ENCODE measurements at regions not wholly inside any gene's neighbourhood (a gene's known extent, or its start where the extent isn't known, plus 50 kb on each side); places are given as distances from the start of the nearest gene placed in this dataset.
A peak's percentile ranks its signal among the peaks of the same experiment; 100 is the strongest.

- no peak for DNase-seq
- H3K27me3 ChIP-seq (ENCODE audit: control insufficient read depth, insufficient read depth, low read length): no peaks in the 10 kb centered on the region
- no peaks in the 10 kb centered on the region for H3K36me3 ChIP-seq (replicated peaks; ENCODE audit: control insufficient read depth, insufficient read depth, low read length)
- no peak overlapping the region for H3K4me3 ChIP-seq (ENCODE audit: insufficient read depth, low read depth, low read length)
These were observed 683.4 kb upstream of the ARGLU1 start for GRCh38 chr13:107251341-107251740.

GRCh38 chr13:107250628-107251027 is 682.7 kb upstream of the ARGLU1 start:
- DNase-seq: no peak

GRCh38 chr13:107244241-107244640 is 676.3 kb upstream of the ARGLU1 start:
- H3K27me3 ChIP-seq (ENCODE audit: control insufficient read depth, insufficient read depth, low read length): no peaks in the 10 kb centered on the region
- no peaks in the 10 kb centered on the region for H3K36me3 ChIP-seq (replicated peaks; ENCODE audit: control insufficient read depth, insufficient read depth, low read length)
- DNase-seq: no peak
- H3K4me3 ChIP-seq (ENCODE audit: insufficient read depth, low read depth, low read length): no peak overlapping the region

More at GRCh38 chr13:107250628-107251027, 682.7 kb upstream of the ARGLU1 start:
- Histone ChIP-seq H3K4me3 (ENCODE audit: insufficient read depth, low read depth, low read length) (no peak overlapping the region), H3K36me3 (replicated peaks; ENCODE audit: control insufficient read depth, insufficient read depth, low read length) (no peaks in the 10 kb centered on the region), H3K27me3 (ENCODE audit: control insufficient read depth, insufficient read depth, low read length) (no peaks in the 10 kb centered on the region)

GRCh38 chr13:107242138-107242537 is 674.2 kb upstream of the ARGLU1 start:
- DNase-seq: no peak
- Histone ChIP-seq H3K4me3 (ENCODE audit: insufficient read depth, low read depth, low read length) (no peak overlapping the region), H3K36me3 (replicated peaks; ENCODE audit: control insufficient read depth, insufficient read depth, low read length) (no peaks in the 10 kb centered on the region), H3K27me3 (ENCODE audit: control insufficient read depth, insufficient read depth, low read length) (no peaks in the 10 kb centered on the region)

DNA sequence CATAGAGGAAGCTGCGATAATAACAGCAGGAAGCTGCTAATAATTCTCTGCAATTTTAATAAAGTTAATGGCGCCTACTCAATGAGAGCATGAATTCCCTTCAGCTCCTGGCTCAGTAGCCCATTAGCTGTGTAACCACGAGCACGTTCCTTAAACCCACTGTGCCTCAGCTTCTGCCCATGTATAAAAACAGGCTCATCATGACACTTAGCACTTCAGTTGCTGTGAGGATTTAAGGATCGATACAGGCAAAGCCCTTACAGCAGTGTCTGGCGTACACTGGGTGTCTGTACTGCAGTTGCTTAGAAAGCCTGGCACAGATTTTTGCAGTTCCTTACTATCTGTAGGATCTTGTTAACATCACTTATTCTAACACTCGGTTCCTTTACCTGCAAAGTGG is 673.4 kb upstream of the ARGLU1 start:
- DNase-seq: no peak
- H3K36me3 ChIP-seq (replicated peaks; ENCODE audit: control insufficient read depth, insufficient read depth, low read length): no peaks in the 10 kb centered on the region
- H3K4me3 ChIP-seq (ENCODE audit: insufficient read depth, low read depth, low read length): no peak overlapping the region
- H3K27me3 ChIP-seq (ENCODE audit: control insufficient read depth, insufficient read depth, low read length): no peaks in the 10 kb centered on the region

DNA sequence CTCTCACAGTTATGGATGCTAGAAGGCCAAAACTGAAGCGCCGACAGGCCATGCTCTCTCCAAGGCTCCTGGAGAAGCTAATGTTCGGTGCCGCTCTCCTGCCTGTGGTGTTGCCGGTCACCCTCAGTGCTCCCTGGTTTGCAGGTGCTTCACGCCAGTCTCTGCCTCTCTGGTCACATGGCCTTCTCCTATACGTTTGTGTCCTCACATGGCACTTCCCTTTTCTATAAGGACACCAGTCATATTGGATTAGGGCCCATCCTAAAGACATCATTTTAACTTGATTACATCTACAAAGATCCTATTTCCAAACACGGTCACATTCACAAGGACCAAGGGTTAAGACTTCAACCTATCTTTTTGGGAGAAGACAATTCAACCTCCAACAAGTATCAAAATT is 671.3 kb upstream of the ARGLU1 start:
- Histone ChIP-seq H3K27me3 (ENCODE audit: control insufficient read depth, insufficient read depth, low read length) (no peaks in the 10 kb centered on the region), H3K36me3 (replicated peaks; ENCODE audit: control insufficient read depth, insufficient read depth, low read length) (no peaks in the 10 kb centered on the region), H3K4me3 (ENCODE audit: insufficient read depth, low read depth, low read length) (no peak overlapping the region)
- no peak for DNase-seq

- DNase-seq: peak; percentile 37
- Histone ChIP-seq H3K27me3 (ENCODE audit: control insufficient read depth, insufficient read depth, low read length) (no peaks in the 10 kb centered on the region), H3K36me3 (replicated peaks; ENCODE audit: control insufficient read depth, insufficient read depth, low read length) (no peaks in the 10 kb centered on the region), H3K4me3 (ENCODE audit: insufficient read depth, low read depth, low read length) (no peak overlapping the region)
These were observed 670.5 kb upstream of the ARGLU1 start for GRCh38 chr13:107238262-107238981.

GRCh38 chr13:107234319-107235073 is 666.6 kb upstream of the ARGLU1 start:
- H3K27me3 ChIP-seq (ENCODE audit: control insufficient read depth, insufficient read depth, low read length): no peaks in the 10 kb centered on the region
- DNase-seq: no peak
- no peaks in the 10 kb centered on the region for H3K36me3 ChIP-seq (replicated peaks; ENCODE audit: control insufficient read depth, insufficient read depth, low read length)
- no peak overlapping the region for H3K4me3 ChIP-seq (ENCODE audit: insufficient read depth, low read depth, low read length)

DNA sequence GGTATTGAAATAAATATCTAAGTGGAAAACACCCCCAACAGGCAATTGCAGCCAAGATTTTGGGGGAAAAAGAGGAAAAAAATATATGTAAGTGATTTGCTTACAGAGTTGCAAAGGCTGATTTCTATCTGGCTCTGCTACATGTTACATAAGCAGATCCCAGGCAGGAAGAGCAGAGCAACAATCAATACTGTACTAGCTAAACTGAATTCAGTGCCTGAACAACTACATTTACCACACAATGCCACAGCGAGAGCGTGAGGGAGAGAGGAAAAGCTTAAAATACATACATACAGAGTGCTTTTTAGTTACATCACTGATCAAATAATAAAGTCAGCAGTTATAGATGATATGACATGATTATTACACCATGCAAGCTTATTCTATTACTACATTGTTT is 665.6 kb upstream of the ARGLU1 start:
- no peaks in the 10 kb centered on the region for H3K27me3 ChIP-seq (ENCODE audit: control insufficient read depth, insufficient read depth, low read length)
- H3K36me3 ChIP-seq (replicated peaks; ENCODE audit: control insufficient read depth, insufficient read depth, low read length): no peaks in the 10 kb centered on the region
- no peak overlapping the region for H3K4me3 ChIP-seq (ENCODE audit: insufficient read depth, low read depth, low read length)
- no peak for DNase-seq

- Histone ChIP-seq H3K36me3 (replicated peaks; ENCODE audit: control insufficient read depth, insufficient read depth, low read length) (no peaks in the 10 kb centered on the region), H3K27me3 (ENCODE audit: control insufficient read depth, insufficient read depth, low read length) (no peaks in the 10 kb centered on the region), H3K4me3 (ENCODE audit: insufficient read depth, low read depth, low read length) (no peak overlapping the region)
- no peak for DNase-seq
These were observed 664.0 kb upstream of the ARGLU1 start for GRCh38 chr13:107231944-107232343.

GRCh38 chr13:107223867-107224266 is 655.9 kb upstream of the ARGLU1 start:
- DNase-seq: no peak
- Histone ChIP-seq H3K36me3 (replicated peaks; ENCODE audit: control insufficient read depth, insufficient read depth, low read length) (no peaks in the 10 kb centered on the region), H3K4me3 (ENCODE audit: insufficient read depth, low read depth, low read length) (no peak overlapping the region), H3K27me3 (ENCODE audit: control insufficient read depth, insufficient read depth, low read length) (no peaks in the 10 kb centered on the region)

DNA sequence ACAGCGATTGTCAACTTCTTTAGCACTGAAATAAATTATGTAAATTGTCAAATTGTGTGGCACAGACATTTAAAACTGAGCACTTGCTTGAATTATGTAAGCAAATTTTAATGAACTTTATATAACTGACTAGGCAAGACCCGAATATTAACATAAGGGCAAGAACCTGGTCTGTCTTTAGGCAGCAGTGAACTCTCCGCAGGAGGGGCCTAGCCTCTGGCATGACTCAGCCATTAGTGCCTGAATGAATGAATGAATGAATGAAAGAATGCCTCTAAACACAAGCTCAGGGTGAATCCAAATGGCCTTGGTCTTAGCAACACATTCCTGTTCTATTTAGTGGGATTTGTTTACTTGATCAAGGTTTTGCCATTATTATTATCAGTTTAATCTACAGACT is 654.7 kb upstream of the ARGLU1 start:
- no peaks in the 10 kb centered on the region for H3K27me3 ChIP-seq (ENCODE audit: control insufficient read depth, insufficient read depth, low read length)
- no peak overlapping the region for H3K4me3 ChIP-seq (ENCODE audit: insufficient read depth, low read depth, low read length)
- no peaks in the 10 kb centered on the region for H3K36me3 ChIP-seq (replicated peaks; ENCODE audit: control insufficient read depth, insufficient read depth, low read length)
- DNase-seq: no peak

GRCh38 chr13:107220245-107220644 is 652.3 kb upstream of the ARGLU1 start:
- H3K36me3 ChIP-seq (replicated peaks; ENCODE audit: control insufficient read depth, insufficient read depth, low read length): no peaks in the 10 kb centered on the region
- DNase-seq: no peak
- H3K27me3 ChIP-seq (ENCODE audit: control insufficient read depth, insufficient read depth, low read length): no peaks in the 10 kb centered on the region
- H3K4me3 ChIP-seq (ENCODE audit: insufficient read depth, low read depth, low read length): no peak overlapping the region

- H3K4me3 ChIP-seq (ENCODE audit: insufficient read depth, low read depth, low read length): no peak overlapping the region
- H3K27me3 ChIP-seq (ENCODE audit: control insufficient read depth, insufficient read depth, low read length): no peaks in the 10 kb centered on the region
- DNase-seq: no peak
These were observed 649.3 kb upstream of the ARGLU1 start for GRCh38 chr13:107217251-107217650.

DNA sequence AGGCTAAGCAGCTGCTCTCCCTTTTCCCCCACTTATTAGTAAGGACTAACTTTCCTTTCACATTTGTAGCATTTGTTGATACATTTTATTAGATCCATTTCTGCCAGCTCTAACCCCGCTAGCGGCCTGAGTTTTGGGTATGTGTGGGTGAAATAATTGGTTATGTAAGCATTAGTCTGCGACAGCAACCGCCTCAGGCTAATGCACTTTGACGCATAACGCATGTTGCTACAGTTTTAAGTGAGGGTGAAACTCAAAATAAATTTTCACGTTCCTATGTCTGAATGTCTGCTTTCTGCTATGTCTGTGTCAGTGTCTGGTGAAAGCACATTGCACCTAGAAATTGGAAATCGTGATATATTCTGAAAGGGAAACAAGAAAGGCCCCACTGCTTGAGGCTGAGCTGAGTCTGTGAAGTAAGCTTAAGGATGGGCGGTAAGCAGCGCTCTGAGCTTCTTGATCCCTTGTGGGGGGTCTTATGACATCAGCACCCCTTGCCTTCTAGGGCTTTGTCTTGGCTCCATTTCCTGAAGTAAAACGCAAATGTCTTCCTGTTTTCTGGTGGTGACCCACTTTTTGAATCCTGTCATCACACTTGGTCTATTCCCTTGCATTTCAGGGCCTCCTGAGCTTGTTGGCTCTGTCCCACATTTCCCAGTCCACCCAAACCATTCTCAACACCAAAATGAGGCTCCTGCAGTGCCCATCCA is 648.3 kb upstream of the ARGLU1 start:
- H3K36me3 ChIP-seq (replicated peaks; ENCODE audit: control insufficient read depth, insufficient read depth, low read length): no peaks in the 10 kb centered on the region
- no peaks in the 10 kb centered on the region for H3K27me3 ChIP-seq (ENCODE audit: control insufficient read depth, insufficient read depth, low read length)
- H3K4me3 ChIP-seq (ENCODE audit: insufficient read depth, low read depth, low read length): no peak overlapping the region
- no peak for DNase-seq

More at GRCh38 chr13:107217251-107217650, 649.3 kb upstream of the ARGLU1 start:
- H3K36me3 ChIP-seq (replicated peaks; ENCODE audit: control insufficient read depth, insufficient read depth, low read length): no peaks in the 10 kb centered on the region

All from H7 (cell line).